GM23338 (cell line): ENCODE measurements at regions not wholly inside any gene's neighbourhood (a gene's known extent, or its start where the extent isn't known, plus 50 kb on each side); places are given as distances from the start of the nearest gene placed in this dataset.
A peak's percentile ranks its signal among the peaks of the same experiment; 100 is the strongest.

Experiments
- CREB1 ChIP-seq: fragments of 250-450 bp; sonication (Bioruptor Pico); IDR thresholded peaks from 2 replicates; pipeline ENCODE4 v1.5.0; 2020; ENCODE audit warnings: low read depth, mild to moderate bottlenecking, moderate library complexity
- CTCF ChIP-seq, 2 experiments: fragments of 200-600 bp in 1 of 2; sonication (generic) in 1 of 2; conservative IDR thresholded peaks; 2 replicates each; pipeline versions ENCODE4 v1.5.1 to v1.6.1; 2016 to 2017; ENCODE audit warnings: antibody characterized with exemption in 2 of 2, low read depth in 2 of 2, mild to moderate bottlenecking in 2 of 2, moderate library complexity in 1 of 2
- EZH2 ChIP-seq: fragments of 200-600 bp; sonication (generic); IDR thresholded peaks from one replicate; pipeline ENCODE4 v1.8.0; 2017; ENCODE audit warnings: antibody characterized with exemption, mild to moderate bottlenecking, low read depth; ENCODE audit not compliant: unreplicated experiment
- EZH2phosphoT487 ChIP-seq: fragments of 200-600 bp; sonication (generic); IDR thresholded peaks from one replicate; pipeline ENCODE4 v1.8.1; 2018; ENCODE audit warnings: antibody characterized with exemption; ENCODE audit not compliant: unreplicated experiment
- JUNB ChIP-seq: IDR thresholded peaks from one replicate; pipeline ENCODE4 v1.6.1; 2016; ENCODE audit warnings: antibody characterized with exemption; ENCODE audit not compliant: unreplicated experiment
- NANOG ChIP-seq: IDR thresholded peaks from 2 replicates; pipeline ENCODE4 v1.6.1; 2016; ENCODE audit warnings: antibody characterized with exemption, borderline replicate concordance
- POLR2AphosphoS5 ChIP-seq: IDR thresholded peaks from 2 replicates; pipeline ENCODE4 v1.6.1; 2016; ENCODE audit warnings: antibody characterized with exemption, low read depth
- REST ChIP-seq: IDR thresholded peaks from one replicate; pipeline ENCODE4 v1.6.1; 2018; ENCODE audit warnings: antibody characterized with exemption; ENCODE audit not compliant: unreplicated experiment
- ZNF114 ChIP-seq: fragments of 250-450 bp; sonication (Bioruptor Pico); IDR thresholded peaks from 2 replicates; pipeline ENCODE4 v1.5.0; 2020; ENCODE audit warnings: mild to moderate bottlenecking, moderate library complexity
- ZNF331 ChIP-seq: fragments of 250-450 bp; sonication (Bioruptor Pico); IDR thresholded peaks from 2 replicates; pipeline ENCODE4 v1.5.0; 2020; ENCODE audit warnings: low read depth, mild to moderate bottlenecking, moderate library complexity
- TF ChIP-seq, protein P1 (sequence below): IDR thresholded peaks from 2 replicates; pipeline ENCODE4 v1.6.1; 2016; ENCODE audit warnings: antibody characterized with exemption

GRCh38 chr2:195575879-195576401 lies 81.1 kb upstream of the SLC39A10 start:
- TF ChIP-seq POLR2AphosphoS5: no peak
- TF ChIP-seq CTCF (conservative IDR thresholded peaks at IDR 0.05; ENCODE audit: low read depth in 2 of 2): peak; percentile 52 to 70
- TF ChIP-seq REST: no peak
- no peak for TF ChIP-seq EZH2
- no peak for TF ChIP-seq EZH2phosphoT487
- TF ChIP-seq CREB1 (CRISPR knock-in tag): no peak
- TF ChIP-seq JUNB: no peak
- TF ChIP-seq NANOG: no peak
- TF ChIP-seq, protein P1, sequence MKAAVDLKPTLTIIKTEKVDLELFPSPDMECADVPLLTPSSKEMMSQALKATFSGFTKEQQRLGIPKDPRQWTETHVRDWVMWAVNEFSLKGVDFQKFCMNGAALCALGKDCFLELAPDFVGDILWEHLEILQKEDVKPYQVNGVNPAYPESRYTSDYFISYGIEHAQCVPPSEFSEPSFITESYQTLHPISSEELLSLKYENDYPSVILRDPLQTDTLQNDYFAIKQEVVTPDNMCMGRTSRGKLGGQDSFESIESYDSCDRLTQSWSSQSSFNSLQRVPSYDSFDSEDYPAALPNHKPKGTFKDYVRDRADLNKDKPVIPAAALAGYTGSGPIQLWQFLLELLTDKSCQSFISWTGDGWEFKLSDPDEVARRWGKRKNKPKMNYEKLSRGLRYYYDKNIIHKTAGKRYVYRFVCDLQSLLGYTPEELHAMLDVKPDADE: no peak
- TF ChIP-seq ZNF114 (CRISPR knock-in tag): no peak
- TF ChIP-seq ZNF331 (CRISPR knock-in tag): no peak
